Heart left ventricle (tissue), 16 donors: ENCODE measurements at regions not wholly inside any gene's neighbourhood (a gene's known extent, or its start where the extent isn't known, plus 50 kb on each side); places are given as distances from the start of the nearest gene placed in this dataset.

Source experiments
- ATAC-seq, 4 donors: fragments of 200-7000 bp; cut with Tn5 transposase; one replicate each; pipeline ENCODE4 v1.9.1; 2020 to 2022; ENCODE audit warnings: moderate library complexity in 4 of 4, mild to moderate bottlenecking in 3 of 4, moderate number of reproducible peaks in 1 of 4
- DNase-seq, 5 donors: peaks; one replicate each; pipeline ENCODE4 v3.0.0-alpha.2; 2020
- H3K27ac ChIP-seq, 12 donors: fragments of 200-600 bp; sonication (generic) in 4 of 12; one replicate each; pipeline versions ENCODE4 v1.5.0 to v1.8.0; 2016 to 2022; ENCODE audit warnings: mild to moderate bottlenecking in 2 of 12
- H3K27me3 ChIP-seq, 9 donors: fragments of 200-600 bp; sonication (generic) in 2 of 9; one replicate each; pipeline versions ENCODE4 v1.5.1 to v1.8.0; 2016 to 2022; ENCODE audit warnings: mild to moderate bottlenecking in 3 of 9
- H3K36me3 ChIP-seq, 9 donors: fragments of 200-600 bp; sonication (generic) in 2 of 9; one replicate each; pipeline versions ENCODE4 v1.5.0 to v1.8.0; 2018 to 2022; ENCODE audit warnings: mild to moderate bottlenecking in 2 of 9
- H3K4me1 ChIP-seq, 12 donors: fragments of 200-600 bp; sonication (generic) in 4 of 12; one replicate each; pipeline versions ENCODE4 v1.5.0 to v1.8.0; 2016 to 2022; ENCODE audit warnings: mild to moderate bottlenecking in 3 of 12
- H3K4me3 ChIP-seq, 12 donors: fragments of 200-600 bp; sonication (generic) in 4 of 12; one replicate each; pipeline versions ENCODE4 v1.5.0 to v1.8.0; 2017 to 2022; ENCODE audit warnings: mild to moderate bottlenecking in 9 of 12, moderate library complexity in 4 of 12
- H3K9me3 ChIP-seq, 12 donors: fragments of 200-600 bp; sonication (generic) in 4 of 12; one replicate each; pipeline versions ENCODE4 v1.5.0 to v1.8.0; 2016 to 2022; ENCODE audit warnings: mild to moderate bottlenecking in 1 of 12
- POLR2A ChIP-seq, 2 donors: fragments of 450-650 bp; IDR thresholded peaks; one replicate each; pipeline ENCODE4 v1.6.1; 2017; ENCODE audit warnings: antibody characterized with exemption in 2 of 2, mild to moderate bottlenecking in 2 of 2, moderate library complexity in 2 of 2
- WGBS, 4 donors: extraction: QIAGEN DNeasy Blood & Tissue Kit in 2 of 4; methylation state at CpG; one replicate each; pipeline versions ENCODE4 v1.1.5 to v1.1.7; 2013 to 2018; 5-methylcytosine and 5-hydroxymethylcytosine counted together
- intact Hi-C, 10 donors: fragments of 100-400 bp; cut with DNase I; formaldehyde crosslinking; loops; one replicate each; pipeline versions ENCODE4 v1.11.1 to v1.14.2; 2022
- TF ChIP-seq, protein P1 (sequence below), 12 donors: fragments of 200-600 bp; sonication (generic) in 4 of 12; IDR thresholded peaks; one replicate each; pipeline versions ENCODE4 v1.5.0 to v1.8.0; 2018 to 2022; ENCODE audit warnings: antibody characterized with exemption in 12 of 12, mild to moderate bottlenecking in 5 of 12
- donor health status: ischemic (EF 13 %, LVEDD 7.1; RV severe dilation, severe dysfunction).
- donor health status: healthy with polysubstance abuse.
- donor health status: DM: no; HTN: yes; CAD: no.
- donor health status: DM: no; HTN: no; CAD: no.
- donor health status: ischemic (EF 25% LVEDD 6.9; RV normal size, moderate dysfunction).
- donor health status: ischemic (EF 25% LVEDD 5.7; RV mildly dilated, moderate dysfunction).
- donor health status: healthy.
- donor health status: DM: yes; HTN: yes; CAD: no.
- donor health status: ischemic (EF 35%, LVEDD 5.7; RV mildly dilated, moderate dysfunction).
- donor health status: nonischemic (EF 11% LVEDD 7.7; RV severe dilation, severe dysfunction).
- donor health status: DM: yes; HTN: yes; CAD: no.
- donor health status: PGD.
- donor health status: ischemic (EF 29% LVEDD 5.4; RV normal size, mild dysfunction).
- donor health status: nonischemic (EF 23%, LVEDD 6.1; RV moderate dilation, normal function).

GRCh38 chr11:133654630-133655212, 122.4 kb upstream of the OPCML start:
- H3K4me1 ChIP-seq = no peaks in the 10 kb centered on the region
- H3K27ac ChIP-seq = no peak overlapping the region
- ATAC-seq = no peak
- no peaks in the 10 kb centered on the region for H3K36me3 ChIP-seq
- H3K9me3 ChIP-seq = peaks cover 0 to 9% (median 0%) of the 10 kb centered on the region in 12 donors
- H3K27me3 ChIP-seq = peaks cover 0 to 24% (median 0%) of the 10 kb centered on the region in 9 donors
- intact Hi-C loops = no loop called here
- TF ChIP-seq, protein P1, sequence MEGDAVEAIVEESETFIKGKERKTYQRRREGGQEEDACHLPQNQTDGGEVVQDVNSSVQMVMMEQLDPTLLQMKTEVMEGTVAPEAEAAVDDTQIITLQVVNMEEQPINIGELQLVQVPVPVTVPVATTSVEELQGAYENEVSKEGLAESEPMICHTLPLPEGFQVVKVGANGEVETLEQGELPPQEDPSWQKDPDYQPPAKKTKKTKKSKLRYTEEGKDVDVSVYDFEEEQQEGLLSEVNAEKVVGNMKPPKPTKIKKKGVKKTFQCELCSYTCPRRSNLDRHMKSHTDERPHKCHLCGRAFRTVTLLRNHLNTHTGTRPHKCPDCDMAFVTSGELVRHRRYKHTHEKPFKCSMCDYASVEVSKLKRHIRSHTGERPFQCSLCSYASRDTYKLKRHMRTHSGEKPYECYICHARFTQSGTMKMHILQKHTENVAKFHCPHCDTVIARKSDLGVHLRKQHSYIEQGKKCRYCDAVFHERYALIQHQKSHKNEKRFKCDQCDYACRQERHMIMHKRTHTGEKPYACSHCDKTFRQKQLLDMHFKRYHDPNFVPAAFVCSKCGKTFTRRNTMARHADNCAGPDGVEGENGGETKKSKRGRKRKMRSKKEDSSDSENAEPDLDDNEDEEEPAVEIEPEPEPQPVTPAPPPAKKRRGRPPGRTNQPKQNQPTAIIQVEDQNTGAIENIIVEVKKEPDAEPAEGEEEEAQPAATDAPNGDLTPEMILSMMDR (IDR thresholded peaks at IDR 0.05) = no peak
- TF ChIP-seq POLR2A (IDR thresholded peaks at IDR 0.05) = no peak
- no peak overlapping the region for H3K4me3 ChIP-seq
- DNase-seq = no peak
- WGBS, 4 donors = 53 to 69% (median 56%) methylated on average over 12 of the region's 12 CpGs

GRCh38 chr11:133653336-133653735, 121.0 kb upstream of the OPCML start:
- peaks cover 0 to 9% (median 0%) of the 10 kb centered on the region in 12 donors for H3K9me3 ChIP-seq
- WGBS, 4 donors = 55 to 63% (median 60%) methylated on average over 5 of the region's 5 CpGs
- intact Hi-C loops = no loop called here
- no peak for DNase-seq
- no peaks in the 10 kb centered on the region for H3K4me1 ChIP-seq
- H3K4me3 ChIP-seq = no peak overlapping the region
- H3K27ac ChIP-seq = no peak overlapping the region
- no peak for TF ChIP-seq POLR2A (IDR thresholded peaks at IDR 0.05)
- TF ChIP-seq, protein P1 (IDR thresholded peaks at IDR 0.05) = no peak
- no peak for ATAC-seq
- H3K36me3 ChIP-seq = no peaks in the 10 kb centered on the region
- H3K27me3 ChIP-seq = peaks cover 0 to 24% (median 0%) of the 10 kb centered on the region in 9 donors

GRCh38 chr11:133650082-133650481, 117.8 kb upstream of the OPCML start:
- H3K4me1 ChIP-seq = no peaks in the 10 kb centered on the region
- no peak overlapping the region for H3K4me3 ChIP-seq
- no peaks in the 10 kb centered on the region for H3K36me3 ChIP-seq
- no peak for ATAC-seq
- H3K27me3 ChIP-seq = no peaks in the 10 kb centered on the region
- intact Hi-C loops = no loop called here
- 52 to 79% (median 63%) methylated on average over 3 to 4 of the region's 4 CpGs for WGBS, 4 donors
- no peak for DNase-seq
- TF ChIP-seq, protein P1 (IDR thresholded peaks at IDR 0.05) = no peak
- no peak for TF ChIP-seq POLR2A (IDR thresholded peaks at IDR 0.05)
- H3K9me3 ChIP-seq = no peaks in the 10 kb centered on the region
- H3K27ac ChIP-seq = no peak overlapping the region

DNA sequence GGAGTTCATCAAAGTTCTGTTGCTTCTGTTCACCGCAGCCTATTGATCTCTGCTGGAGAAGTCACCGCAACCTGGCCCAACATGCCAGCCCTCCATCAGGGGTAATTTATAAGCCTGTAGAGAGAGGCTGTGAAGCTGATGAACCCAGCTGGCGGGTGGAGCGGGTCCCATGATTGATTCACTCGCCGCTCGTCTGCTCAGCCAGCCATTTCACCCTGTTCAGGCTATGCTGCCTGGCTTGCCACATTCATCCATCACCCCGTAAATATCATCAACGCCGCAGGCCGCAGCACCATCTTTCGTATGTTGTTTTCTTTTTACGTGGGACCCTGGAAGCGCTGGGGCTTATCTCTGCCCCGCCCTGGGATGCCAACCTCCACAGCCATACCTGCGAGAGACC, 116.7 kb upstream of the OPCML start:
- no peak for TF ChIP-seq POLR2A (IDR thresholded peaks at IDR 0.05)
- TF ChIP-seq, protein P1 (IDR thresholded peaks at IDR 0.05) = no peak
- no peak overlapping the region for H3K27ac ChIP-seq
- no peaks in the 10 kb centered on the region for H3K36me3 ChIP-seq
- H3K4me3 ChIP-seq = no peak overlapping the region
- no peaks in the 10 kb centered on the region for H3K4me1 ChIP-seq
- DNase-seq = no peak
- intact Hi-C loops = no loop called here
- no peaks in the 10 kb centered on the region for H3K27me3 ChIP-seq
- H3K9me3 ChIP-seq = no peaks in the 10 kb centered on the region
- no peak for ATAC-seq
- WGBS, 4 donors = 92 to 96% (median 94%) methylated on average over 16 of the region's 16 CpGs
